ENCODE measurements at regions not wholly inside any gene's neighbourhood (a gene's known extent, or its start where the extent isn't known, plus 50 kb on each side); places are given as distances from the start of the nearest gene placed in this dataset.

DNA sequence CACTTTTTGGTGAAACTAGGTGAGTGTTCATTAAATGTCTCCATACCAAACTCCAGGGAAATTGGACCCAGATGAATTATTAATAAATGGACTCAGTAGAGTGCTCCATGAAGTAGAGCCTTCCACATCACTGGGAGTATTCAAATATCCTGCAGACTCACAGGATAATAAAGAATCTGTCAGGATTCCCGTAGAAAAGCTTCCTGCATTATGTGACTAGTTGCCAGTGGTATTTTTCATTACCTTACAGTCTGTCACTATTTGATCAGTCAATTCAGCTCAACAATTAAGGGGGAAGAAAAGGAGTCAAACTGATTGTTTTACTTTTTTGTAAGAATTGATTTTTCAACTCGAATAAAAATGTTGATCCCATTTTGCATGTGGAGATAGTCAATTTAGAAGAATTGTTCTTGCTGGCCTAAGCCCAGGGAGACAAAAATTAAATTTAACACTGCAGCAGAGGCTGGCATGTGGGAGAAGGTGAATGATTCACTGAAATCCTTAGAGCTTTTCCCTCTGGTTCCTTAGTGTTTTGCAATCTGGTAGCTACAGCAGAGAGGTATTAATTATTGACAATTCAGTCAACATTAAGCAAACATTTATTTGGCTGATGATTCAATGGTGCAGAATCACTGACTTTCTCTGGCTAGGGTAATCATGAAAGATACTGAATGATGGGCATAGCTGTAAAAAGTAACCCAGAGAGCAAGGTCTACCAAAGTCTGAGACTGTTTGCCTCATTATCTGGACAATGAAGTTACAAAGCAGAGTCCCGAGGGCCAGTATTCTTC is 442.4 kb downstream of the CD83 start:
- TF ChIP-seq CTCF (IDR thresholded peaks at IDR 0.05), result no peak

DNA sequence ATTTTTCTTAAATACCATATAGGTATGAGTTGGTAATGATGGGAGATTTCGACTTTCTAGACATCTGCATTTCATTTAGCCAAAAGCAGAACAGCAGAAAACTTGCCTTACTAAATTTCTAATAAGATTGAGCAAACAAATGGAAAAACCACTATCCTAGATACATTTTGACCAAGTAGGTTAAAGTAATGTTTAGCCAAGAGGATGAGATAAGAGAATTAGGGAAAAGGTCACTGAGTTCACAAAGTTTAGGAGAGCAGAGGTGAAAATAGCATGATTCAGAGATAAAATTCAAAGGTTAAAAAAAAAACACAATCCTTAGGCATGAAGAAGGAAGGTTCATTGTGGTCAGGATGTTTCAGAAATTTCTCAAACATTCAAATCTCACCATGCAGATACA is 450.3 kb downstream of the CD83 start:
- TF ChIP-seq CTCF (IDR thresholded peaks at IDR 0.05), result no peak

GRCh38 chr6:14569394-14569793 is 451.8 kb downstream of the CD83 start:
- no peak for TF ChIP-seq CTCF (IDR thresholded peaks at IDR 0.05)

DNA sequence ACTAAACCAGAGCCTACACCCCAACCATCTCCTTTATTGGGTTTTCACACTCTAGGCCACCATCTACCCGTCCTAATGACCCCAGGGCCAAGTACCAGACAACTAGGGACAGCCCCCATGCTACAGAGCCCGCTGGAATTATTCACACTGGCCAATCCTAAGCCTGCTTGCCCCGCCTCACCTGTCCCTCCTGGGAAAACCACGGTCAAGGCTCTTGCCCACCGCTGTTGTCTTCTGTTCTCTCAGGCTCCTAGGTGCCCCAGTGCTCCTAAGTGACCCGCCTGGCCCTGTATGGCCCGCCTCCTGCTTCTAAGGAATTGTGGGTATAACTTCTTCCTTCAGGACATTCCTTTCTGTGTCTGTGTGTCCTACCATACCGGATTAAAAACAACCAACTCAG is 453.4 kb downstream of the CD83 start:
- TF ChIP-seq CTCF (IDR thresholded peaks at IDR 0.05), result no peak

- TF ChIP-seq CTCF (IDR thresholded peaks at IDR 0.05), result no peak
Observed at GRCh38 chr6:14571746-14572145, 454.2 kb downstream of the CD83 start.

- no peak for TF ChIP-seq CTCF (IDR thresholded peaks at IDR 0.05)
Observed at GRCh38 chr6:14573267-14573666, 455.7 kb downstream of the CD83 start.

DNA sequence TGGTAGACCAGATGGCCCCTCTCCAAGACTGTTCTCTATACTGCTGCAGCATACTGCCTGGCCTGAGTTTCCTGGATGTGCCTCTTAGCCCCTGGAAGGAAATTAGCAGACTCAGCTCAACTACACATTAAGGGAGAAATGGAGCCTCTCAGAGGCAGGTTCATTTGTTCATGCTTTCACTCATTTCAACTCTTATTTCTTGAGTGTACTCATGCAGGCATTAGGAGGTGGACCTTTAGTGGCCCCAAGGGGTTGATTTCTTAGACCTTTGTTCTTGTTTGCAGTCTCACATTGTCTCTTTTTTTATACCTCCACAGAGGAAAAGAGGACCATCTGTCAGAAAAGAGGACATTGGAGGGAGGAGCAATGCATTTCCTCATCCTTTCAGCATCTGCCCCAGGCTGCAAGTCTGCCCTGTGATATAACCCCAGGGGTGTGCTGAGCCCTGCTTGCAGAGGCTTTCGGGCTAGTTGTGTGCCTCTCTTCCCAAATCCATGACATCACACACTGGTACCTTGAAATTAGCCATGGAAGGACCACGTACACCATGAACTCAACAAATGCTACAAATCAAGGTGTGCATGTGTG is 456.2 kb downstream of the CD83 start:
- no peak for TF ChIP-seq CTCF (IDR thresholded peaks at IDR 0.05)
